H9 (cell line): ENCODE measurements at regions not wholly inside any gene's neighbourhood (a gene's known extent, or its start where the extent isn't known, plus 50 kb on each side); places are given as distances from the start of the nearest gene placed in this dataset.

Experiments used
- DNase-seq: peaks from one replicate; pipeline ENCODE4 v3.0.0-alpha.2; 2017
- H2AFZ ChIP-seq: one replicate; pipeline ENCODE4 v1.6.1; 2013; ENCODE audit warnings: mild to moderate bottlenecking, low read length, control low read depth, moderate library complexity
- H2AK5ac ChIP-seq: 2 replicates; pipeline ENCODE4 v1.6.1; 2013; ENCODE audit warnings: low read length, control low read depth, mixed read lengths; ENCODE audit not compliant: insufficient read length
- H2BK120ac ChIP-seq: one replicate; pipeline ENCODE4 v1.6.1; 2013; ENCODE audit warnings: low read depth, mild to moderate bottlenecking, low read length, control low read depth, inconsistent platforms; ENCODE audit not compliant: poor library complexity, severe bottlenecking
- H2BK12ac ChIP-seq: 2 replicates; pipeline ENCODE4 v1.6.1; 2013; ENCODE audit warnings: low read length, control low read depth, mixed read lengths, low read depth; ENCODE audit not compliant: insufficient read length
- H2BK15ac ChIP-seq: 2 replicates; pipeline ENCODE4 v1.6.1; 2013; ENCODE audit warnings: low read depth, low read length, control low read depth
- H2BK20ac ChIP-seq: one replicate; pipeline ENCODE4 v1.6.1; 2013; ENCODE audit warnings: low read depth, mild to moderate bottlenecking, low read length, control low read depth, inconsistent platforms; ENCODE audit not compliant: poor library complexity, severe bottlenecking
- H2BK5ac ChIP-seq: 2 replicates; pipeline ENCODE4 v1.6.1; 2013; ENCODE audit warnings: low read length, control low read depth, mixed read lengths; ENCODE audit not compliant: insufficient read length
- H3K14ac ChIP-seq: 2 replicates; pipeline ENCODE4 v1.6.1; 2013; ENCODE audit warnings: low read length, control low read depth; ENCODE audit not compliant: insufficient read depth
- H3K18ac ChIP-seq: 2 replicates; pipeline ENCODE4 v1.6.1; 2013; ENCODE audit warnings: low read depth, mild to moderate bottlenecking, mixed read lengths, low read length, control low read depth; ENCODE audit not compliant: insufficient read length
- H3K23ac ChIP-seq: 2 replicates; pipeline ENCODE4 v1.6.1; 2013; ENCODE audit warnings: low read length, control low read depth, mixed read lengths, low read depth; ENCODE audit not compliant: insufficient read length
- H3K23me2 ChIP-seq: 2 replicates; pipeline ENCODE4 v1.6.1; 2013; ENCODE audit warnings: low read depth, mild to moderate bottlenecking, mixed read lengths, low read length, control low read depth; ENCODE audit not compliant: insufficient read length, poor library complexity, severe bottlenecking
- H3K27ac ChIP-seq: 2 replicates; pipeline ENCODE4 v1.5.1; 2013; ENCODE audit warnings: low read length, control low read depth, mixed read lengths, low read depth; ENCODE audit not compliant: insufficient read length
- H3K27me3 ChIP-seq: 2 replicates; pipeline ENCODE4 v1.6.1; 2013; ENCODE audit warnings: low read length, control low read depth, inconsistent platforms; ENCODE audit not compliant: insufficient read depth
- H3K4ac ChIP-seq: 2 replicates; pipeline ENCODE4 v1.6.1; 2013; ENCODE audit warnings: low read depth, mild to moderate bottlenecking, control low read depth, inconsistent platforms, low read length, moderate library complexity
- H3K4me1 ChIP-seq: 2 replicates; pipeline ENCODE4 v1.6.1; 2013; ENCODE audit warnings: low read length, control low read depth, inconsistent platforms; ENCODE audit not compliant: insufficient read depth
- H3K4me2 ChIP-seq: 2 replicates; pipeline ENCODE4 v1.6.1; 2013; ENCODE audit warnings: low read length, control low read depth, mixed read lengths; ENCODE audit not compliant: insufficient read length, insufficient read depth
- H3K56ac ChIP-seq: 2 replicates; pipeline ENCODE4 v1.6.1; 2013; ENCODE audit warnings: low read depth, mild to moderate bottlenecking, mixed read lengths, low read length, control low read depth; ENCODE audit not compliant: insufficient read length
- H3K79me1 ChIP-seq: 2 replicates; pipeline ENCODE4 v1.6.1; 2013; ENCODE audit warnings: low read depth, mild to moderate bottlenecking, moderate library complexity, low read length, control low read depth, inconsistent platforms; ENCODE audit not compliant: insufficient read depth, poor library complexity, severe bottlenecking
- H3K79me2 ChIP-seq: 2 replicates; pipeline ENCODE4 v1.6.1; 2013; ENCODE audit warnings: low read length, control low read depth, inconsistent platforms; ENCODE audit not compliant: insufficient read depth
- H3K9ac ChIP-seq: 2 replicates; pipeline ENCODE4 v1.6.1; 2013; ENCODE audit warnings: low read length, control low read depth, mixed read lengths; ENCODE audit not compliant: insufficient read length; ENCODE audit errors: extremely low read depth
- H3K9me3 ChIP-seq: one replicate; pipeline ENCODE4 v1.6.1; 2013; ENCODE audit warnings: low read depth, low read length, inconsistent platforms; ENCODE audit not compliant: control insufficient read depth
- H3T11ph ChIP-seq: one replicate; pipeline ENCODE4 v1.6.1; 2013; ENCODE audit warnings: mild to moderate bottlenecking, low read length, control low read depth, inconsistent platforms
- H4K20me1 ChIP-seq: one replicate; pipeline ENCODE4 v1.6.1; 2013; ENCODE audit not compliant: control insufficient read depth, insufficient read length, insufficient read depth
- H4K5ac ChIP-seq: 2 replicates; pipeline ENCODE4 v1.6.1; 2013; ENCODE audit warnings: low read depth, mild to moderate bottlenecking, mixed read lengths, low read length, control low read depth; ENCODE audit not compliant: insufficient read length
- H4K8ac ChIP-seq: replicated peaks from 2 replicates; pipeline ENCODE4 v1.6.1; 2013; ENCODE audit warnings: low read length, control low read depth, mixed read lengths, low read depth; ENCODE audit not compliant: insufficient read length
- H4K91ac ChIP-seq: 2 replicates; pipeline ENCODE4 v1.6.1; 2013; ENCODE audit warnings: low read depth, mild to moderate bottlenecking, moderate library complexity, mixed read lengths, low read length, control low read depth; ENCODE audit not compliant: insufficient read length
- H3K27ac Mint-ChIP-seq, 3 experiments: 2 replicates in 2 of 3; 3 replicates in 1 of 3; pipeline ENCODE4 v1.8.0; 2020 to 2021; ENCODE audit warnings: mixed read lengths in 3 of 3, mild to moderate bottlenecking in 1 of 3, moderate library complexity in 1 of 3
- H3K27me3 Mint-ChIP-seq: 2 replicates; pipeline ENCODE4 v1.8.0; 2021; ENCODE audit warnings: low read depth, mild to moderate bottlenecking, moderate library complexity, mixed read lengths
- H3K36me3 Mint-ChIP-seq, 3 experiments: 2 replicates in 2 of 3; 3 replicates in 1 of 3; pipeline ENCODE4 v1.8.0; 2020 to 2021; ENCODE audit warnings: low read depth in 3 of 3, mixed read lengths in 3 of 3; ENCODE audit not compliant: insufficient read depth in 1 of 3
- H3K4me1 Mint-ChIP-seq, 2 experiments: 2 replicates each; pipeline ENCODE4 v1.8.0; 2020; ENCODE audit warnings: mixed read lengths in 2 of 2
- H3K4me3 Mint-ChIP-seq, 2 experiments: 2 replicates in 1 of 2; 3 replicates in 1 of 2; pipeline ENCODE4 v1.8.0; 2020 to 2021; ENCODE audit warnings: mild to moderate bottlenecking in 2 of 2, mixed read lengths in 2 of 2, moderate library complexity in 1 of 2
- H3K9me3 Mint-ChIP-seq, 2 experiments: 2 replicates in 1 of 2; 3 replicates in 1 of 2; pipeline ENCODE4 v1.8.0; 2020; ENCODE audit warnings: mild to moderate bottlenecking in 2 of 2, mixed read lengths in 2 of 2, moderate library complexity in 1 of 2
- CTCF ChIP-seq: fragments of 200-600 bp; sonication (generic); conservative IDR thresholded peaks from 3 replicates; pipeline ENCODE4 v1.8.0; 2021; ENCODE audit warnings: antibody characterized with exemption, mild to moderate bottlenecking

GRCh38 chr4:141473952-141474351 is 162.4 kb upstream of the IL15 start:
- Mint-ChIP-seq H3K27me3 (no peaks in the 10 kb centered on the region), H3K4me3 (no peak overlapping the region), H3K27ac (no peak overlapping the region), H3K4me1 (no peaks in the 10 kb centered on the region), H3K36me3 (no peaks in the 10 kb centered on the region), H3K9me3 (no peaks in the 10 kb centered on the region; a peak in 1 of 5 replicates)
- H2AK5ac ChIP-seq = no peak overlapping the region
- H2BK120ac ChIP-seq = no peak overlapping the region
- no peak overlapping the region for H2AFZ ChIP-seq
- H3K56ac ChIP-seq = no peak overlapping the region
- DNase-seq = no peak
- no peaks in the 10 kb centered on the region for H3K27me3 ChIP-seq
- no peak overlapping the region for H3K4ac ChIP-seq
- no peak overlapping the region for H4K5ac ChIP-seq
- no peak overlapping the region for H3K18ac ChIP-seq
- no peak overlapping the region for H4K91ac ChIP-seq
- no peak overlapping the region for H3T11ph ChIP-seq
- H3K79me2 ChIP-seq = no peaks in the 10 kb centered on the region
- TF ChIP-seq CTCF = no peak
- H3K4me2 ChIP-seq = no peak overlapping the region
- no peak overlapping the region for H2BK12ac ChIP-seq
- no peaks in the 10 kb centered on the region for H3K23me2 ChIP-seq
- no peaks in the 10 kb centered on the region for H4K20me1 ChIP-seq
- no peaks in the 10 kb centered on the region for H3K79me1 ChIP-seq
- no peak overlapping the region for H2BK5ac ChIP-seq
- no peak overlapping the region for H3K23ac ChIP-seq
- H3K4me1 ChIP-seq = no peaks in the 10 kb centered on the region
- no peak overlapping the region for H4K8ac ChIP-seq
- H2BK20ac ChIP-seq = no peak overlapping the region
- no peak overlapping the region for H3K9ac ChIP-seq
- no peaks in the 10 kb centered on the region for H3K9me3 ChIP-seq
- no peak overlapping the region for H3K27ac ChIP-seq
- H2BK15ac ChIP-seq = no peak overlapping the region
- H3K14ac ChIP-seq = no peak overlapping the region
